ENCODE measurements at regions not wholly inside any gene's neighbourhood (a gene's known extent, or its start where the extent isn't known, plus 50 kb on each side); places are given as distances from the start of the nearest gene placed in this dataset.

GRCh38 chr9:129522351-129522750 lies 98.5 kb downstream of the C9orf50 start:
- BruUV-seq (replicated peaks) = no TSS peak
- Histone ChIP-seq H3K79me2 (ENCODE audit: insufficient read depth, low read length) (no peaks in the 10 kb centered on the region), H3K4me1 (ENCODE audit: control insufficient read depth in 1 of 2, insufficient read depth in 2 of 2, low read length in 2 of 2) (peaks cover 9 to 14% of the 10 kb centered on the region in 2 experiments; a peak in 3 of 4 replicates), H4K20me1 (ENCODE audit: insufficient read depth) (no peaks in the 10 kb centered on the region), H3K9ac (ENCODE audit: low read length) (no peak overlapping the region), H3K9me2 (ENCODE audit: insufficient read depth) (no peaks in the 10 kb centered on the region), H2AFZ (ENCODE audit: low read depth, low read length, poor library complexity, severe bottlenecking) (no peak overlapping the region), H3K9me3 (ENCODE audit: control insufficient read depth in 1 of 2, insufficient read depth in 1 of 2, low read depth in 1 of 2, low read length in 2 of 2) (no peaks in the 10 kb centered on the region), H3K4me2 (ENCODE audit: low read length) (no peak overlapping the region), H3K4me3 (replicated peaks in 1 of 2; ENCODE audit: low read depth in 1 of 2, low read length in 2 of 2) (no peak overlapping the region), H3K27ac (ENCODE audit: low read depth, low read length) (no peak overlapping the region), H3K36me3 (ENCODE audit: control insufficient read depth in 1 of 2, insufficient read depth in 2 of 2, low read length in 2 of 2) (no peaks in the 10 kb centered on the region), H3K27me3 (ENCODE audit: insufficient read depth, low read length) (no peaks in the 10 kb centered on the region)
- CTCF ChIA-PET = no interaction called here
- TF ChIP-seq POLR2AphosphoS5 (IDR thresholded peaks at IDR 0.05; ENCODE audit: low read depth, low read length) = no peak
- TF ChIP-seq RAD21 (IDR thresholded peaks at IDR 0.05; ENCODE audit: low read depth) = no peak
- TF ChIP-seq ATF3 (IDR thresholded peaks at IDR 0.05) = no peak
- no peak for TF ChIP-seq YY1 (IDR thresholded peaks at IDR 0.05; ENCODE audit: extremely low read depth, insufficient replicate concordance, low read depth, low read length)
- TF ChIP-seq JUND (IDR thresholded peaks at IDR 0.05) = no peak
- no peak for TF ChIP-seq EZH2 (IDR thresholded peaks at IDR 0.05)
- intact Hi-C loops (cut with micrococcal nuclease) = no loop called here
- ATAC-seq (no peak), DNase-seq (ENCODE audit: low read depth, low spot score) (no peak)
- RAD21 ChIA-PET (ENCODE audit: low non-redundant PET in 1 of 2, low total read pairs in 2 of 2, uncharacterized antibody in 2 of 2, unreplicated experiment in 2 of 2) = no interaction called here
- POLR2A ChIA-PET = no interaction called here

DNA sequence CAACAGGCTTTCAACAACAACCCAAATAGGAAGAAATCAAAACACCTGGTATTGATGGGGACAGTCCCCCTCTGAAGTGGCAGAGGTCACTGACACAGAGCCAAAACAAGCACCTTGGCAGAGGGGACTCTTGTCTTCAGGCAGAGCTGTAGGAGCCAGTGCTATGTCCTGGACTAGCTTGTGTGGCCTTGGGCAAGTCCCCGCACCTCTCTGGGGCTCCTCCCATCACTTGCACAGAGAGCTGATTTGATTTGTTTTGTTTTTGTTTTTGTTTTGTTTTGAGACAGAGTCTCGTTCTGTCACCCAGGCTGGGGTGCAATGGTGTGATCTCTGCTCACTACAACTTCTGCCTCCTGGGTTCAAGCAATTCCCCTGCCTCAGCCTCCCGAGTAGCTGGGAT lies 100.8 kb downstream of the C9orf50 start:
- no peaks in the 10 kb centered on the region for H4K20me1 ChIP-seq (ENCODE audit: insufficient read depth)
- H3K27me3 ChIP-seq (ENCODE audit: insufficient read depth, low read length) = no peaks in the 10 kb centered on the region
- no peaks in the 10 kb centered on the region for H3K9me2 ChIP-seq (ENCODE audit: insufficient read depth)
- H3K27ac ChIP-seq (ENCODE audit: low read depth, low read length) = no peak overlapping the region
- no peak overlapping the region for H3K4me3 ChIP-seq (replicated peaks in 1 of 2; ENCODE audit: low read depth in 1 of 2, low read length in 2 of 2)
- CTCF ChIA-PET = no interaction called here
- RAD21 ChIA-PET (ENCODE audit: low non-redundant PET in 1 of 2, low total read pairs in 2 of 2, uncharacterized antibody in 2 of 2, unreplicated experiment in 2 of 2) = no interaction called here
- H3K9ac ChIP-seq (ENCODE audit: low read length) = no peak overlapping the region
- POLR2A ChIA-PET = no interaction called here
- no peak for TF ChIP-seq SIN3A (IDR thresholded peaks at IDR 0.05; ENCODE audit: low read depth)
- no peak for TF ChIP-seq FOSL1 (IDR thresholded peaks at IDR 0.05; ENCODE audit: low read depth)
- no peak for TF ChIP-seq ZBTB33 (IDR thresholded peaks at IDR 0.05; ENCODE audit: extremely low read depth, insufficient replicate concordance, low read length)
- no peak for TF ChIP-seq YY1 (IDR thresholded peaks at IDR 0.05; ENCODE audit: extremely low read depth, insufficient replicate concordance, low read depth, low read length)
- no peak for TF ChIP-seq MAX (IDR thresholded peaks at IDR 0.05)
- TF ChIP-seq RAD21 (IDR thresholded peaks at IDR 0.05; ENCODE audit: low read depth) = no peak
- no peak for TF ChIP-seq CTCF (IDR thresholded peaks at IDR 0.05 in 2 of 3, conservative IDR thresholded peaks at IDR 0.05 in 1 of 3; ENCODE audit: borderline replicate concordance in 1 of 3, insufficient read depth in 1 of 3, low read depth in 2 of 3, low read length in 2 of 3)
- TF ChIP-seq EZH2phosphoT487 (IDR thresholded peaks at IDR 0.05; ENCODE audit: borderline replicate concordance) = no peak
- no peak for TF ChIP-seq POLR2AphosphoS5 (IDR thresholded peaks at IDR 0.05; ENCODE audit: low read depth, low read length)
- TF ChIP-seq POLR2A (IDR thresholded peaks at IDR 0.05; ENCODE audit: borderline replicate concordance, extremely low read depth, insufficient read depth, insufficient read length) = no peak
- TF ChIP-seq CBX3 (IDR thresholded peaks at IDR 0.05; ENCODE audit: low read depth) = no peak
- no peak for TF ChIP-seq ZFX (IDR thresholded peaks at IDR 0.05)
- TF ChIP-seq CEBPB (IDR thresholded peaks at IDR 0.05; ENCODE audit: low read depth) = no peak
- ATAC-seq = no peak
- peaks cover 7 to 13% of the 10 kb centered on the region in 2 experiments; a peak in 3 of 4 replicates for H3K4me1 ChIP-seq (ENCODE audit: control insufficient read depth in 1 of 2, insufficient read depth in 2 of 2, low read length in 2 of 2)
- no TSS peak for BruUV-seq (replicated peaks)
- peaks cover under 1 to 8% of the 10 kb centered on the region in 2 experiments; a peak in 2 of 4 replicates for H3K9me3 ChIP-seq (ENCODE audit: control insufficient read depth in 1 of 2, insufficient read depth in 1 of 2, low read depth in 1 of 2, low read length in 2 of 2)
- no peak overlapping the region for H3K4me2 ChIP-seq (ENCODE audit: low read length)
- H3K36me3 ChIP-seq (ENCODE audit: control insufficient read depth in 1 of 2, insufficient read depth in 2 of 2, low read length in 2 of 2) = no peaks in the 10 kb centered on the region
- intact Hi-C loops (cut with micrococcal nuclease) = no loop called here
- no peak overlapping the region for H2AFZ ChIP-seq (ENCODE audit: low read depth, low read length, poor library complexity, severe bottlenecking)
- H3K79me2 ChIP-seq (ENCODE audit: insufficient read depth, low read length) = no peaks in the 10 kb centered on the region
- DNase-seq (ENCODE audit: low read depth, low spot score) = no peak
